ENCODE measurements at regions not wholly inside any gene's neighbourhood (a gene's known extent, or its start where the extent isn't known, plus 50 kb on each side); places are given as distances from the start of the nearest gene placed in this dataset.

DNA sequence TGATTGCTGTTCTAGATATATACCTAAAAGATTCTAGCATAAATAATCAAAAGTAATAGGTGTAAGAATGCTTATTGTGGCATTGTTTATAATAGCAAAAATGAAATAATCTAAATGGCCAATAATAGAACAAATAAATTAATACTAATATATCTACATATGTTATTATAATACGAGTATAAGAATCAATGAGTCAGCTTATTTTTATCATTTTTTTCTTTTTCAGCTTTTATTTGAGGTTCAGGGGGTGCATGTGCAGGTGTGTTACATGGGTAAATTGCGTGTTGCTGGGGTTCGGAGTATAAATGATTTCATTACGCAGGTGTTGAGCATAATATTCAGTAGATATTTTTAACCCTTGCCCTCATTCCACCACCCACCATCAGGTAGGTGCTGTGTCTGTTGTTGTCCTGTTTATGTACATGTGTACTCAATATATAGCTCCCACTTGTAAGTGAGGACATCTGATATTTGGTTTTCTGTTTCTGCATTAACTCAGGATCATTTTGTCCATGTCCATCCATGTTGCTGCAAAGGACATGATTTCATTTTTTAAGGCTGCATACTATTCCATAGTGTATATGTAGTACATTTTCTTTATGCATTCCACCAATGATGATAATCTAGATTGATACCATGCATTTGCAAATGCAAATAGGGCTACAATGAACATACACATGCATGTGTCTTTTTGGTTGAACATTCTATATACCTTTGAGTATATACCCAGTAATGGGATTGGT lies 122.2 kb upstream of the GMNC start:
- Histone ChIP-seq H3K27ac (ENCODE audit: low read depth in 1 of 2, low read length in 1 of 2) (no peak overlapping the region), H3K4me1 (ENCODE audit: control insufficient read depth in 5 of 5, insufficient read depth in 5 of 5, low read length in 5 of 5) (no peaks in the 10 kb centered on the region), H3K4me3 (no peak overlapping the region), H3K36me3 (ENCODE audit: control insufficient read depth in 4 of 4, insufficient read depth in 4 of 4, low read length in 4 of 4) (no peaks in the 10 kb centered on the region), H3K9me3 (ENCODE audit: control insufficient read depth in 4 of 4, insufficient read depth in 3 of 4, low read length in 3 of 4) (peaks cover 0 to 9% (median 3%) of the 10 kb centered on the region in 4 donors), H3K27me3 (ENCODE audit: control insufficient read depth in 3 of 3, insufficient read depth in 3 of 3, low read length in 2 of 3) (no peaks in the 10 kb centered on the region), H3K9ac (ENCODE audit: insufficient read depth in 1 of 2, low read length in 2 of 2) (no peak overlapping the region)
- ATAC-seq (ENCODE audit: insufficient read depth, low FRiP score) (no peak), DNase-seq (no peak)
- WGBS, 2 donors: 85% methylated on average over 4 of the region's 4 CpGs
- TF ChIP-seq, protein P1, sequence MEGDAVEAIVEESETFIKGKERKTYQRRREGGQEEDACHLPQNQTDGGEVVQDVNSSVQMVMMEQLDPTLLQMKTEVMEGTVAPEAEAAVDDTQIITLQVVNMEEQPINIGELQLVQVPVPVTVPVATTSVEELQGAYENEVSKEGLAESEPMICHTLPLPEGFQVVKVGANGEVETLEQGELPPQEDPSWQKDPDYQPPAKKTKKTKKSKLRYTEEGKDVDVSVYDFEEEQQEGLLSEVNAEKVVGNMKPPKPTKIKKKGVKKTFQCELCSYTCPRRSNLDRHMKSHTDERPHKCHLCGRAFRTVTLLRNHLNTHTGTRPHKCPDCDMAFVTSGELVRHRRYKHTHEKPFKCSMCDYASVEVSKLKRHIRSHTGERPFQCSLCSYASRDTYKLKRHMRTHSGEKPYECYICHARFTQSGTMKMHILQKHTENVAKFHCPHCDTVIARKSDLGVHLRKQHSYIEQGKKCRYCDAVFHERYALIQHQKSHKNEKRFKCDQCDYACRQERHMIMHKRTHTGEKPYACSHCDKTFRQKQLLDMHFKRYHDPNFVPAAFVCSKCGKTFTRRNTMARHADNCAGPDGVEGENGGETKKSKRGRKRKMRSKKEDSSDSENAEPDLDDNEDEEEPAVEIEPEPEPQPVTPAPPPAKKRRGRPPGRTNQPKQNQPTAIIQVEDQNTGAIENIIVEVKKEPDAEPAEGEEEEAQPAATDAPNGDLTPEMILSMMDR (IDR thresholded peaks at IDR 0.05; ENCODE audit: control extremely low read depth, extremely low read depth): no peak

DNA sequence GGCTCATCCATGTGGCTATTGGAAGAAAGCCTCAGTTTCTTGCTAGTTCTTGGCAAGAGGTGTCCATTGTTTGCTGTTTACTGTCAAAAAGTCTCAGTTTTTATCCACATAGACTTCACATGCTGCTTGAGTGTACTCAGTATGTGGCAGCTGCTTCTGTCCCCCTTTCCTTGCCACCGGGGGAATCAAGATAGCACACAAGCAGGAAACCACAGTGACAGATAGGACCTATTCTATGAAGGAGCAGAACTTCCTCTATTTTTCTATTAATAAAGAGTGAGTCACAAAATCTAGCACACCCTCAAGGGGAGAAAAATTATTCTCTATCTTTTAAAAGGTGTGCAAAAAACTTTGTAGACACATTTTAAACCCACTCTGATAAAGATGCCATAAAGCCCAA lies 121.4 kb upstream of the GMNC start:
- no peaks in the 10 kb centered on the region for H3K27me3 ChIP-seq (ENCODE audit: control insufficient read depth in 3 of 3, insufficient read depth in 3 of 3, low read length in 2 of 3)
- H3K9me3 ChIP-seq (ENCODE audit: control insufficient read depth in 4 of 4, insufficient read depth in 3 of 4, low read length in 3 of 4): peaks cover 0 to 9% (median 3%) of the 10 kb centered on the region in 4 donors
- DNase-seq (no peak), ATAC-seq (ENCODE audit: insufficient read depth, low FRiP score) (no peak)
- H3K4me1 ChIP-seq (ENCODE audit: control insufficient read depth in 5 of 5, insufficient read depth in 5 of 5, low read length in 5 of 5): no peaks in the 10 kb centered on the region
- H3K27ac ChIP-seq (ENCODE audit: low read depth in 1 of 2, low read length in 1 of 2): no peak overlapping the region
- H3K9ac ChIP-seq (ENCODE audit: insufficient read depth in 1 of 2, low read length in 2 of 2): no peak overlapping the region
- H3K4me3 ChIP-seq: no peak overlapping the region
- WGBS, 2 donors: 8 to 33% methylated on average over 1 of the region's 1 CpG
- H3K36me3 ChIP-seq (ENCODE audit: control insufficient read depth in 4 of 4, insufficient read depth in 4 of 4, low read length in 4 of 4): no peaks in the 10 kb centered on the region
- TF ChIP-seq, protein P1 (IDR thresholded peaks at IDR 0.05; ENCODE audit: control extremely low read depth, extremely low read depth): no peak

DNA sequence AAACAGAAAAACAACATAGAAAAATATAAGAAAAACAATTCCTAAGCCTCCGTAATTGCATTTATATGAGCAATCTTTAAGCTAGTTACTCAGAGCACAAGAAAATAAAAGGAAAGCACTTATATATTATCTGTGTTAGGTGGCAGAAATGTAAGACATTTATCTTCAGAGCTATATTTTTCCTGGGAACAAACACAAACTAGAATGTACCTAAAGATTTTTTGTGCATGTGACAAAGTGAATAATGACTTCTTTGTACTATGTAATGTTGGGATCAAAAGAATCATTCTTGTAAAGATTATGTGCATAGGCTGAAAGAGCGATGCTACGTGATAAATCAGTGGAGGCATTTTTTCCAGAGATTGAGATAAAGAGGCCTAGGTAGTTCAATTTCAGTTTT lies 111.3 kb upstream of the GMNC start:
- TF ChIP-seq, protein P1 (IDR thresholded peaks at IDR 0.05; ENCODE audit: control extremely low read depth, extremely low read depth): no peak
- Histone ChIP-seq H3K27ac (ENCODE audit: low read depth in 1 of 2, low read length in 1 of 2) (no peak overlapping the region), H3K36me3 (ENCODE audit: control insufficient read depth in 4 of 4, insufficient read depth in 4 of 4, low read length in 4 of 4) (no peaks in the 10 kb centered on the region), H3K4me1 (ENCODE audit: control insufficient read depth in 5 of 5, insufficient read depth in 5 of 5, low read length in 5 of 5) (no peaks in the 10 kb centered on the region), H3K9ac (ENCODE audit: insufficient read depth in 1 of 2, low read length in 2 of 2) (no peak overlapping the region), H3K9me3 (ENCODE audit: control insufficient read depth in 4 of 4, insufficient read depth in 3 of 4, low read length in 3 of 4) (no peaks in the 10 kb centered on the region), H3K4me3 (no peak overlapping the region), H3K27me3 (ENCODE audit: control insufficient read depth in 3 of 3, insufficient read depth in 3 of 3, low read length in 2 of 3) (no peaks in the 10 kb centered on the region)
- DNase-seq (no peak), ATAC-seq (ENCODE audit: insufficient read depth, low FRiP score) (no peak)
- WGBS, 2 donors: 82 to 89% methylated on average over 3 of the region's 3 CpGs

DNA sequence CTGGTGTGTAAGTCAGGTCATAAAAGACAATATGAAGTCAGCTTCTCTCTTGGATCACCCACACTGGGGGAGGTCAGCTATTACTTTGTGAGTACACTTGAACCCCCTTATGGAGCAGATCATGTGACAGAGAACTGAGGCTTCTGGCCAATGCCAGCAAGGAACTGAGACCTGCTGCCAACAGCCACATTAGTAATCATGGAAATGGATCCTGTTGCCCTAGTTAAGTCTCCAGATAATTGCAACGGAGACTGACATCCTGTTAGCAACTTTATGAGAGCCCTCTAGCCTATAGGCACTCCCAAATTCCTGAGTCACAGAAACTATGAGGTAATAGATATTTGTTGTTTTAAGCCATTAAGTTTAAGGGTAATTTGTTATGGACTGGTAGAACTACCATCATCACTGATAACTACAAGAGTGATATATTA lies 110.4 kb upstream of the GMNC start:
- no peak overlapping the region for H3K9ac ChIP-seq (ENCODE audit: insufficient read depth in 1 of 2, low read length in 2 of 2)
- DNase-seq (no peak), ATAC-seq (ENCODE audit: insufficient read depth, low FRiP score) (no peak)
- no peaks in the 10 kb centered on the region for H3K9me3 ChIP-seq (ENCODE audit: control insufficient read depth in 4 of 4, insufficient read depth in 3 of 4, low read length in 3 of 4)
- TF ChIP-seq, protein P1 (IDR thresholded peaks at IDR 0.05; ENCODE audit: control extremely low read depth, extremely low read depth): no peak
- H3K36me3 ChIP-seq (ENCODE audit: control insufficient read depth in 4 of 4, insufficient read depth in 4 of 4, low read length in 4 of 4): no peaks in the 10 kb centered on the region
- 28 to 63% methylated on average over 1 of the region's 1 CpG for whole genome bisulfite sequencing, 2 donors
- H3K27ac ChIP-seq (ENCODE audit: low read depth in 1 of 2, low read length in 1 of 2): no peak overlapping the region
- H3K27me3 ChIP-seq (ENCODE audit: control insufficient read depth in 3 of 3, insufficient read depth in 3 of 3, low read length in 2 of 3): no peaks in the 10 kb centered on the region
- no peaks in the 10 kb centered on the region for H3K4me1 ChIP-seq (ENCODE audit: control insufficient read depth in 5 of 5, insufficient read depth in 5 of 5, low read length in 5 of 5)
- H3K4me3 ChIP-seq: no peak overlapping the region

Measured in lung (tissue), 11 donors.